ENCODE measurements at regions not wholly inside any gene's neighbourhood (a gene's known extent, or its start where the extent isn't known, plus 50 kb on each side); places are given as distances from the start of the nearest gene placed in this dataset.

DNA sequence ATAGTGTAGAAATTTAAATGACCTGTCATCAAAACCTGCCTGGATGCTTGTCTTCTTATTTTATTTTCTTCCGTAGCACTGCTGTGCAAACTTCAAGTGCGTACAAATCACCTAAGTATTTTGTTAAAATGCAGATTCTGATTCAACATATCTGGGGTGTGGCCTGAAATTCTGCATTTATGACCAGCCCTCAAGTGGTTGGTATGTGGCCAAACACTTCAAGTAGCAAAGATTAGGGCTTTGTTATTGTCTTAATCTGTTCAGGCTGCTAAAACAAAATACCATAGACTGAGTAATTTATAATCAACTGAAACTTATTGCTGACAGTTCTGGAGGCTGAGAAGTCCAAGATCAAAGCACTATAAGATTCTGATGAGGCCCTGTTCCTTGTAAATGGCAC, 97.6 kb upstream of the LRRC3B start:
- no peak for DNase-seq (ENCODE audit: low read depth)

DNA sequence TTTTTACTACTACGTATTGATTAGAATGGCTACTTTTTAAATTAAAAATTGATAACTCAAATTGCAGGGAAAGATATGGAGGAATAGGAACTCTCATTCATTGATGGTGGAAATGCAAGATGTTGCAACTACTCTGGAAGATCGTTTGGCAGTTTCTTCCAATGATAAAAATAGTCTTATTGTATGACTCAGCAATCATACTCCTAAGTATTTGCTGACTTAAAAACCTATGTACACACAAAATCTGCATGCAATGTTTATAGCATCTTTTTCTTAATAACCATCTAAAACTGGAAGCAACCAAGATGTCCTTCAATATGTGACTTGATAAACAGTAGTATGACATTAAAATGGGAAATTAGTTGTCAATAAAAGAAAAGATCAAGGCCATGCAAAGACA, 87.4 kb upstream of the LRRC3B start:
- no peak for DNase-seq (ENCODE audit: low read depth)

DNA sequence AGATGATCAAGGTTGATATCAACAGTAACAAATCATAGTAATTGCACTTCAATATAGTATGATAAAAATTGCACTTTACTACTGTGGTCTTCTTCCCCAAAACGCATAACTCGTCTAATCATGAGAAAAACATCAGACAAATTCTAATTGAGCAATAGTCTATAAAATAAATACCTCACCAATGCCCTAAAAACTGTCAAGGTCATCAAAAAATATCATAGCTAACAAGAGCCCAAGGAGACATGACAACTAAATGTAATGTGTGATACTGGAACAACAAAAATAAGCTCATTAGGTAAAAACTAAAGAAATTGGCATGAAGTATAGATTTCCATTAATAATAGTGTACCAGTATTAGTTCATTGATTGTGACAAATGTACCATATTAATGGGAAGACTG, 85.6 kb upstream of the LRRC3B start:
- DNase-seq (ENCODE audit: low read depth): no peak

DNA sequence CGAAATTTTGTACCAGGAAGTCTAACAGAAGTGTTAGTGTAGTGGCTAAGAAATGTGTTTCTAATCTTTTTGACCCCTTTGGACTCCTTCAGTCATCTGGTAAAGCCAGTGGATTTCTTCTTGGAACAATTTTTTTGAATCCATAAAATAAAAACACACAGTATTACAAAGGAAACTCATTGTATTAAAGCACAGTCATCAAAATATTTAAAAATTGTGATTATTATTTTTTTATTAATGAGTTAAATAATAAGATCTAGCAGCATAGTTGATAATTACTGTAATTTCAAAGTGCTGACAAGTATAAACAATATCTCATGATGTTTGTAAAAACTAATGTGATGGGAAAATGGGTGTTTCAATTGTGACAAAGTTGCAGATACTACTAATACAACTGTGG, 72.2 kb upstream of the LRRC3B start:
- DNase-seq (ENCODE audit: low read depth): no peak

DNA sequence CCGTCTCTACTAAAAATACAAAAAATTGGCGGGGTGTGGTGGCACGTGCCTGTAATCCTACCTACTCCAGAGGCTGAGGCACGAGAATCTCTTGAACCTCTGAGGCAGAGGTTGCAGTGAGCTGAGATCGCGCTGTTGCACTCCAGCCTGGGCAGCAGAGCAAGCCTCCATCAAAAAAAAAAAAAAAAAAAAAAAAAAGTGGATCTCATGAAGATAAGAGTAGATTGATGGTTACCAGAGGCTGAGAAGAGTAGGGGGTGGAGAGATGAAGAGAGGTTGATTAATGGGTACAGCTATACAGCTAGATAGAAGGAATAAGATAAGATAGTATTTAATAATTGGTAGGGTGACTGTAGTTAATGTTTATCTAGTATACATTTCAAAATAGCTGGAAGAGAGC, 65.9 kb upstream of the LRRC3B start:
- DNase-seq (ENCODE audit: low read depth): no peak

DNA sequence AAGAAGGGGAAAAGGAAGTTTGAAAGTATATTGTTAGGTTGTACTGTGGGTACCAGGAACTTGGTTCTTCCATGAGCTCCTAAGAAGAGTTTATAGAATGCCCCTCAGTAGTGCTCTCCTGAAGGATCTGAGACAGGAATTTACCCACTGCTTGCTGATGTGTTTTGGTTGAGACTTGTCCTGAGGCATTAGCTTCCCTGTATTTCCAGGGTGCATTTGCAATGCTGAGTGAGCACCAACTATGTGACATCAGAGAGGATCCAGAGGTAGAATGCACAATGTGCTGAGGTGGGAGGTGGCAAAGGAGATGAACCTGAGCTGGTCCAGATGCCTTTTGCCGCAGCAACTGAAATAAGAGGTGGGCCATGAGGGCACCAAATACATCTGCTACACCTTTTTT, 64.3 kb upstream of the LRRC3B start:
- no peak for DNase-seq (ENCODE audit: low read depth)

DNA sequence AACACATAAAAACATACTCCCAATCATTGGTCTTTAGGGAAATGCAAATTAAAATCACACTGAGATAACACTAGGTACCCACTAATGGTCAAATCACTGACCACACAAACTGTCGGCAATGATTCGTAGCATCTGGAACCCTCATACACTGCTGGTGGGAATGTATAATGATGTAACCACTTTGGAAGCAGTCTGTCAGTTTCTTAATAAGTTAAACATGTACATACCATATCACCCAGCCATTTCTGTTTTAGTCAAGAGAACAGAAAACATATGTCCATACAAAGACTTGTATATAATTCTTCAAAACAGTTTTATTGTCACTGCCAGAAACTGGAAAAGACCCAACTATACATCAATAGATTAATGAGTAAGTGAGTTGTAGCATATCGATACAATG, 63.3 kb upstream of the LRRC3B start:
- no peak for DNase-seq (ENCODE audit: low read depth)

DNA sequence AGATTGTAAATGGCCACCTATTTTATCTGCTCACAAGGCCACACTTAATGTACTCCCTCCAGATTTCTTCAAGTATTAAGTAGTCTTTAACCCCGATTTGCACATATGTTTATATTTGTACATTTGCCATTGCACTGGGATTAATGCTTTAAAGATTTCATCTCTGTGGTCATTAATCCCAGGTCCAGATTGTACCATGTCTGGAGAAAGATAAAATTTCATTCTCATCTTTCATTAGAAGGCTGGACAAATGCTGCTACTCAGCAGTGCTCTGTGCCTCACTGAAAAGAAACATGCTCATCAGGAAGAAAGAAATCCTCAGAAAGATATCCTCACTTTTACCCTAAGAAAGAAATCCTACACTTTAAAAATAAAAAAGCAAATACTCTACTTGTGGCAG, 62.5 kb upstream of the LRRC3B start:
- no peak for DNase-seq (ENCODE audit: low read depth)

DNA sequence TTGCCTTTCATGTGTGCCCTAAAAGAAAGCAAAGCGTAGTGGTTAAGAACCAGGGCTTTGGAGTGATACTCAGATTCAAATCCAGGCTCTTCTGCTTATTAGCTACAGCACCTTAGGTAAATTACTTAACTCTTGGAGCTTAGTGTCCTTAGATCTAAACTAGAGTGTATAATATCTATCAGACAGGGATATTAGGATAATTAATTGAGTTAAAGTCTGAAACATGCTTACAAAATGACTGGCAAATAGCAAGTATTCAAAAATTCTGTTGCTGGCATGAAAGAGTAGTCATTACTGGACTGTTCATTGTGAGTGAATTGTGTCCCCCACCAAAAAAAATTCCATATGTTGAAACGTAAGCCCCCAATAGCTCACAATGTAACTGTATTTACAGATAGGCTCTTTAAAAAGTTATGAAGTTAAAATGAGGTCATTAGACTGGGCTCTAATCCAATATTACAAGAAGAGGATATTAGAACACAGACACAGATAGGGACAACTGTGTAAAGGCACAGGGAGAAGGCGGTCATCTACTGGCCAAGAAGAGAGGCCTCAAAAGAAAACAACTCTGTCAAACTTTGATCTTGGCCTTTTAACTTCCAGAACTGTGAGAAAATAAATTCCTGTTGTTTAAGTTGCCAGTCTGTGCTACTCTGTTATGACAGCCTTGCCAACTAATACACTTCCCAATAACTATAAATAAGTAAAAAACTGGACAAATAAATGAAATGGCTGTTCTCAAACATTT, 60.4 kb upstream of the LRRC3B start:
- no peak for DNase-seq (ENCODE audit: low read depth)

All from amniotic epithelial cell (primary cell).